T1000 (cell line): ENCODE measurements at regions not wholly inside any gene's neighbourhood (a gene's known extent, or its start where the extent isn't known, plus 50 kb on each side); places are given as distances from the start of the nearest gene placed in this dataset.
"Not testable (repeated sequence)": the region's sequence is repeated elsewhere in the genome, so short reads cannot be mapped to it uniquely, and the experiment has no call there.

Source experiments
- DNase-seq: peaks from one replicate; lab custom pipeline; 2025; ENCODE audit warnings: mixed read lengths; lab: John Stamatoyannopoulos, UW

DNA sequence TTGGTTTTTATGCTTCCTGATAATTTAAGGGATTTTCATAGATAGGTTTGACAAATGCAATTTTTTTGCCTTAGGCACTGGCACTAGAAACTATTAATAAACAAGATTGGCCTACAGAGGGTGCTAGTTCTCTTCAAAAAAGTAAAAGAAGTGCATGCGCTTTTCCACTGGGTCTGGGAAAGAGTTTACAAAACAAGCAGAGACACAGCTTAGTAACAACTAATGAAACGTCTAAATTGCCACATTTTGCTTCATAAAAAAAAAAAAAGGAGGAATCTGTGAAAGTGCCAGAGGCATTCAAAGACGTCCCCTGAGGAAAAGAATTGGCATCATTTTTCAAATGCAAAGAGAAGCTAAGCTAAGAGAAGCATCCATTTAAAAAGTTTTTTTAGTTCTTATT, 58.3 kb upstream of the EEA1 start:
- no peak for DNase-seq

DNA sequence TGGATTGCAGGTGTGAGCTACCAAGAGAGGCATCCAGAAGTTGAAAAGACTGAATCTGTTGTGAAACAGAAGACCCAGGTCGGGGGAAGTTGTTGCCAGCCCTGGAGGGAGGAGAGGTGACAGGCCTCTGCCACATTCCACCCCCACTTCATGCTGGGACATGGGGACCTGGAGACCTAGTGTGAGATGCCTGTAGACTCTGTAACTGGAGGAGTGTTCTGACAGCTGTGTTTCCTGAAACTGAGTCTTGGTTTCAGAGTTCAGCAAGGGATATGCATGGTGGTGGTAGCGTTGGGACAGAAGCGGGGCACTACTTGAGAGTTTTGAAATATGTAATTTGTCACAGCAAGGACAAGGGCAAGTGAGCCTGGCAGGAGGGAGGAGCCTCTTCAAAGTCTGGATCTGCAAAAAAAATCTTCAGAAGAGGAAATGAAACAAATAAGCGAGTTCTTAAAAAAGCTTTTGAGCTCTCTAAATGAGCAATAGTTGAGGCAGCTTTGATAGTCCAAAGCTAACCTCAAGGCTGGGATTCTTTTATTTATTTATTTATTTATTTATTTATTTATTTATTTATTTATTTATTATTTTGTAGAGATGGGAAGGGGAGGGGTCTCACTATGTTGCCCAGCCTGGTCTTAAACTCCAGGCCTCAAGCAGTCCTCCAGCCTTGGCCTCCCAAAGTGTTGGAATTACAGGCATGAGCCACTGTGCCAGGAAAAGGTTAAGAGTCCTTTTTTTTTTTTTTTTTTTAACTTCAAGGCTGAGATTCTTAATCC, 58.9 kb upstream of the EEA1 start:
- DNase-seq, result no peak

DNA sequence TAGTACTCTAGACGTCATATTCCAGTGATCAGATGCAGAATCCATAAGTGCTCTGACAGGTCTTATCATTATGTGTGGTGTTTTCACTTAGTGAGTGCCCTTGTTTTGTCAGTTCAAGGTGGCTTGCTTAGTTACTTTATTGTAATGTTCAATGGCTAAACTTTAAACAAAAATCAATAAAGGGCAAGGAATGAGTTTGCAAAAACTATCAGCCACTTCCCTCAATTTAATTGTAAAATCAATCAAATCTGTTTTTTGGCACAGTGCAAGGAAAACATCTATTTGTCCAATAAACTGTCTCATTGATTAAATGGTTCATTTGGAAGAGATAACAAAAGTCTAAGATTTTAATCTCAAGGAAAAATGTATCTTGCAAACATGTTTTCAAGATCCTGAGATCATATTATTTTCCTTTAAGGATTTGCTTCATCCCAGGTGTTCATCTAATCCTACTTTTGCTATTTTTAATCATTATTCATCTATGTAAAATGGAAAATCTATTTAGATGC, 59.6 kb upstream of the EEA1 start:
- no peak for DNase-seq

DNA sequence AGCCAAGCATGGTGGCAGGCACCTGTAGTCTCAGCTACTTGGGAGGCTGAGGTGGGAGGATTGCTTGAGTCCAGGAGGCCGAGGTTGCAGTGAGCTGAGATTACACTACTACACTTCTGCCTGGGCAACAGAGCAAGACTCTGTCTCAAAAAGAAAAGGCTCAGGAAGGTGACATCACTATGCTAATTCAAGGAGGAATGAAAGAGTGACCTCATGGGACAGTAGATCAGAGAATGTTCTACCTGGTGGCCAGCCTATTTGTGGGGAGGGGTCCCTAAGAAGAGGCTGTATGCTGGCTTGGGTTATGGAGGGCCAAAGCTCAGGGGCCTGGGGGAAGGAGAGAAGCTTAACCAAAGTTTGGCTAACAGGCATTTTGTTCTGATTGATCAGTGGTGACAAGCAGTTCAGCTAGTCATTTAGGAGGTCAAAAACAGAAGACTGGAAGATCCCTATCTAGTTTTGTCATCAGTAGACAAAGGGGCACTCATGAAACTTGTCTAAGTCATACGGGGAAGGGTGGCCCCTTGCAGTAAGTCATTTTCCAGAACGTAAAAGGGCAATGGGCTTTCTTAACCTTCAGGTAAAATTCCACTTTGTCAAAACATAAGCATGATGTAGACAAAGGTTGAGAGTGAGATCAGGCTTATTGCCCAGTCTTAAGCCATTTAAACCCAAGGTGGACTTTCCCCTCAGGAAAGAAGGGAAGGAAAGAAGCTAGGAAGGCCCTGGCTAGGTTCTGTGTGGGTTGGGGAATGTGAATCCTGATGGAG, 60.8 kb upstream of the EEA1 start:
- DNase-seq, result no peak

DNA sequence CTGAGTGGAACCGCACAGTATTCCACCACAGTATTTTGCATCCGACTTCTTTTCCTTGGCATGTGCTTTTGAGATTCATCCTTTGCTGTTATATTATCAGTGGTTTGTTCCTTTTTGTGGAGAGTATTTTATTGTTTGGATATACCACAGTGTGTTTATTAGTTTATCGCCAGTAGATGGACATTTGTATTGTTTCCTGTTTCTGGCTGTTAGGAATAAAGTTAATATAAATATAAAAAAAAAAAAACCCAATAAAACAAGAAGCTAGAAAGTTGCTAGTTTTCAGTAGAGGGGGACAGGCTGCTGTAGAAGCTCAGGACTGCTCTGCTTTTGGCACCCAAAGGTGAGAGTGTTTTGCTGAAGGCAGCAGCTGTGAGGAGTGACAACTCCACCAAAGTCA, 62.0 kb upstream of the EEA1 start:
- DNase-seq, result no peak

DNA sequence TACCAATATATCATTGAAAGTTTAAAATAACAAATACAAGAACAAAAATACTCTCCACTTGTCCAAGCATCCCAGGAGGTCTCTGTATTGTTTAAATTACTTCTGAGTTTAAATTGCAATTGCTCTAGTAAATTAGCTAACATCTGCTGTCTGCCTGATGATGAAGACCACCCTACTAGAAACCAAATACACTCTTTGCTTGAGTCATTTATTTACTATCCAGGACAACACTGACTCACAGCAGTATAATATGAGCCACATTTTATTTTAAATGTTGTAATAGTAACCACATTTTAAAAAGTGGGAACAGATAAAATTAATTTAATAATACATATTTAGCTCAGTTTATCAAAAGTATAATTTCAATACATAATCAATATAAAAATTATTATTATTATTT, 62.9 kb upstream of the EEA1 start:
- DNase-seq, result no peak

DNA sequence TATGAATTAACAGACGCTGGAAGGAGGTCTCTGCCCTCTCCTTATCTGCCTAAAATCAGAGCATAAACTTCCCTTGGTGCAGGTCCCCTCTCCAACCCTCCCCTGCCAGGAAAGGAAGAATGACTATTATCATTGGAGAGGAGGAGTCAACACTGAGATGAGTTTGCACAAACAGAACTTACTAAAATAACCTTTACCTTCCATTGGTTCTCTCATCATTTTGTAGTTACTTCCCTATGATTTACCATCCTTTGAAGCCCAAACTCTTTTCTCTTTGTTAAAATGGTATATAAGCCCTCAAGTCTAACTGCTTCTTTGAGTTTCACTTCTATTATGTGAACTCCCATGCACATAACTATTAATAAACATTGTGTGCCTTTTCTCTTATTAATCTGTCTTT, 64.2 kb upstream of the EEA1 start:
- no peak for DNase-seq

DNA sequence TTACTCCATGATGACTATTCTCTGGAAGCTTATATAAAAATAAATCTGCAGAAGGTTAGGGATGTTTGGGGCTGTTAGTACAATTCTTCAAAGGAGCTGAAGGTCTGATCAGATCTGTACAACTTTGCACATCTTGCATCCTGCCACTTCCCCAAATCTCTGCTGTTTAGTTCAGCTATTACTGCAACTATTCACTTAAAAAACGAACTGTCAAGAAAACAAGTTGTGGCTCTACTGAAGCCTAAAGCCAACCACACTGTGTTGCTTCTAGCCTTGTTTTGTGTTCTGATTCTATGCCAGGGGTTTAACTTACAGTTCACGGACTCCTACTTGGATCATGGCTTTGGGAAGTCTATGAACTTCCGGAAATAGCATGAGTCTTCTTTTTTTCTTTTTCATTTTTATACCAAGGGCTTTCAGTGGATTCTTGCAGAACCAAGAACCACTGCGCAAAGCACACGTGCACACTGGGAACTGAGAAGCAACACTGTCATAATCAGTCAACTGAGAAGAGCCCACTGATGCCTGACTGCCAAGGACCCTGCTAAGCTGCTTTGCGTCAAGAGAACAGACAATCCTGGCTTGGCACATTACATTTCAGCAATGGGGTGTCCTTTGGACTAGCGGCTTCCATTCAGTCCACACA, 66.3 kb upstream of the EEA1 start:
- DNase-seq, result no peak

DNA sequence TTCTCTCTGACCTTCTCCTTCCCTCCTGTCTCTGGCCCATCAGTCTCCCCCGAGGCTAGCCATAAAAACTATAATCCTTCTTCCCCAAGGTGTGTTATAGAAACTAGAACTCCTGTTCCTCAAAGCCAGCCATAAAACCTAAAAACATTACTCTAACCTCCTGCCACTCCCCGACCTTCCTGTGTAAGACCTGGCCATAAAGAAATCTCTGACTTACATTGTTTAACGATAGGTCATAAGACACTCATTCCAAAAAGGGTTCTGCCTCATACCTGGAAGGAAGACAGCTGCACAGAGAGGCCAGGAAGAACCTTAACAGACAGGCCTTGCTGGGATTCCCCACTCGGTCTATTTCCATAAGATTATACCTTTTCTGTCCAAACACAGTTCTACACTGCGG, 70.9 kb upstream of the EEA1 start:
- DNase-seq, result no peak

DNA sequence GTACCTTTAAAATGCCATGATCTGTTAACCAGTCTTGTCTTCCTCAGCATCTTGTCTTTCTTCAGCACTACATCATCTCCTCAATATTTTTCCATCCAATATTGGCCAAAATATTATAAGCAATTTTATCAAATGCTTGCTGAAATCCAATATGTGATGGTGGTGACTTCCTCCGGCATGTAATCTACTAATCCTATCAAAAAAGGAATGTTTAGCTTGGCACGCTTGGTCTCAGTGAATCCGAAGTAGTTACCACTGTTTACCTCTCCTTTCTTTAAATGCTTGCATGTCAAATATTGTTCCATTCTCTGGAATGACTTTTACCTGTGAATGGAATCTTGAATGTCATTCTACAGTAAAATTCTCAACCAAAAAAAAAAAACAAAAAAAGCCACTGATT, 72.3 kb upstream of the EEA1 start:
- DNase-seq, result no peak

DNA sequence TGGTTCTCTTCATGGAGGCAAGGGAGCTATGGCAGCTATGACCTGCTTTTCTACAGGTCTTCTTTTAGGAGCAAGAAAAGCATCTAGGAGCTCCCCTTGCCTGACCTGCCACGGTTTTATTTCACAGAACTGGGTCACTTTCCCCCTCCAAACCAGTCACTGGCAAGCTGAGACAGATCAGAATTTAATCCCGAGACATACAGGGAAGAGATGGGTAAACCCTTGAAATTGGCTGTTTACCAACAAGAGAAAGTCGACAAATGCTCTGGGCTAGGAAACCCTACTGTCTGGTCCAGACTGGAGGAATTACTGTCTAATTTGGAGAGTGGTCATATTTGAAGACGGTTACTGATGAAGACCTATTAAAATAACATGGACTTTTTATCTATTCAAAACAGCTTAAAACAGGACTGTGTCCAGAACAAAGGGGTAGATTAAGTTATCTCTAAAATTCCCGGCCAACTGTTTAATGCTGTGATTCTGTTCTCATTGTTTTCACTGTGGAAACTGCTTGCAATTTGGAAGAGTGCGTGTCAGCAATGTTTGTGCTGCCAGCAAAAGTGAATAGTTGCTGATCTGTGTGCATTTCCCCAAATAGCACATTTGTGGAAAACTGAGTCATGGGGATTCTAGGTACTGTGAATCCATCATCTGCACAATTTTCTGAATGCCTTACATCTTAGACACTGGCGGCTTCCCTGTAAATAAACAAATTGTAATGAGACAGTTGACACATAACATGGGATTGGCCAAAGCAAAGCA, 73.4 kb upstream of the EEA1 start:
- no peak for DNase-seq

DNA sequence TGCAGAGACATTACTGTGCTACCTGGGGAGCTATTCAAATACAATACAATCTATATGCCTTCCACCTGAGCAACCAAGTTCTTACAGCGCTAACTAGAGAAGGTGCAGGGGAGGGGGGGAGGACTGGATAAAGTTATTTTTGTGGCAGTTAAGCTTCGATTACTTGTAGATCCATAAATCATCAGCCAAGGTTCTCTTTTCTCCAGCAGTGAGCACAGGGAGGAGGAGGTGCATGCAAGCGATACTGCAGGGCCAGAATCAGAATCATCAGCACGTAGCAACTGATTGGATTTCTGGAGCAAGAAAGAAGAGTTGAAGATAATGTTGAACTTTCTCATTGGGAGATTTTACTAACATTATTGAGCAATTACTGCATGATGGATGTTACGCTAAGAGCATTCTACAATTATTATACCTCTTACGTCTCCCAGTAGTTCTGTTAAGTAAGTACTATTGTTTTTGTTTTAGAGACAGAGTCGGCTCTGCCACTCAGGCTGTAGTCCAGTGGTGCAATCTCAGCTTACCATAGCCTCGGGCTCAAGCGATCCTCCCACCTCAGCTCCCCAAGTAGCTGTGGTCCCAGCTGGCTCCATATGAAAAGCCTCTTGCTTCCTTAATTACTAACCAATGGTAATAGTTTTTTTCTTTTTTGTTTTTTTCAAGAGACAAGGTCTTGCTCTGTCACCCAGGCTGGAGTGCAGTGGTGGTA, 74.6 kb upstream of the EEA1 start:
- DNase-seq, result no peak

DNA sequence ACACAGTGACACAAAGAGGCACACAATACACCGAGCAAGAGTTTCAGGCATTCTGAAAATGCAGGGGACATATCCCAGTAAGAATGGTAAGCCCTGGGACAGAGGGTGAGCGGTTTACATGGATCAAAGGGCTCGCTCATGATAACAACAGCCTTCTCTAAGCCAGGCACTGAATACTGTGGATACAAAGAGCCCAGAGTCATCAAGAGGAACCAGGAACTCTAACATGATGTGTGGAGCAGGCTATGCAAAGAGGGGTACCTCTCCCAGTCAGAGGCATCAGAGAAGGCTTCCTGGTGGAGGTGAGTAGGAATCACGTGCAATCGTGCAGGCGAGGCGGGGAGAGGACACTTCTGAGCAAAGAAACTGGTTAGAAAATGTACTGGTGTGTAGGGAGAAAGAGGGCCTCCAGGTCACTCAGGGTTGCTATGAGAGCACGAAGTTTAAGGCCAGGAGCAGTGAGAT, 76.9 kb upstream of the EEA1 start:
- no peak for DNase-seq

DNA sequence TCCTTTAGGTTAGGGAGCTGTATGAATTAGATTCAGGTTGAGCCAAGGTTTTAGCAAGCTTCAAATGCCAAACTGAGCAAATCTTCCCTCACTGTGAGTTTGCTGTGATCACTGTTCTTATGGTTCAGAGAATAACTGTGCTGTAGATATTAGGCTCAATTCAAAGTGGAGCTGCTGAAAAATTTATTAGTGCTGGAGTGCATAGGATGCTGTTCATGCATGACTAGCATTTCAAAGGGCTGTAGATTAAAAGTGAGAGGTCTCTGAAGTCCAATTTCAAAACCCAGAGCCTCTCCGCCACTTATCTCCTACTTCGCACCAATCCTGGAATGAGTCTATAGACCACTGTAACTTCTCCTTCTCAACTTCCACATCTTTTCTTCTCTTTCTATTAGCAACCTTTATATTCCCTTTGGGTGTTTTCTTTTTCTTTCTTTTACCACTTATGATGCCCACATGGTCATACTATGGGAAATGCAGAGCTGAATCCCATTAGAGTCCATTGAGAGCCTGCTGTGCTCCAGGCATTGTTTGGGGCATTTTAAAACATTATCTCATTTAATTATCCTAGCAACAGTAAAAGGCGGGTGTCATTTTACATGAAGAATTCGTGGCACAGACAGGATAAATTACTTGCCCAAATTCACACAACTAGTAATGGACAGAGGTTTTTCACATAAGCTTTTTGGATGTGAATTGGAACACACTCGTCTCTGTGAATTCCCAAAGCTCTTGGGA, 77.5 kb upstream of the EEA1 start:
- no peak for DNase-seq

DNA sequence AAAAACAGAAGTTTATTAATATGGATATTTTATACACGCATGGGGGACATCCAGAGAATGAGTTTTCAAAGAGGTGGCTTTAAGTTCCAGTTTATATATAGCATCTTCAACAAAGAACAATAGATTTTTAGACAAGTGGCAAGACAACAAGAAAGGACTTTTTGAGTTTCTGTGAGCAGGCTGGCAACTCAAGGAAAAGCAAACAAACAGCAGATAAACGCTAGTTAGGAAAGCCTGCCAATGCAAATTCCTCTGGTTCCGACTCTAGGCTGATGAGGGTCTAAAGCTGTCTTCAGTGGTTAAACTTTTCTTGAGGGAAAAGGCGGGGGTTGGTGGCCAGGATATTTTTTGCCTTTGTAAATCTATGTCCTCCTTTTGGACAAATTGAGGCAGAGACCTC, 78.4 kb upstream of the EEA1 start:
- no peak for DNase-seq

DNA sequence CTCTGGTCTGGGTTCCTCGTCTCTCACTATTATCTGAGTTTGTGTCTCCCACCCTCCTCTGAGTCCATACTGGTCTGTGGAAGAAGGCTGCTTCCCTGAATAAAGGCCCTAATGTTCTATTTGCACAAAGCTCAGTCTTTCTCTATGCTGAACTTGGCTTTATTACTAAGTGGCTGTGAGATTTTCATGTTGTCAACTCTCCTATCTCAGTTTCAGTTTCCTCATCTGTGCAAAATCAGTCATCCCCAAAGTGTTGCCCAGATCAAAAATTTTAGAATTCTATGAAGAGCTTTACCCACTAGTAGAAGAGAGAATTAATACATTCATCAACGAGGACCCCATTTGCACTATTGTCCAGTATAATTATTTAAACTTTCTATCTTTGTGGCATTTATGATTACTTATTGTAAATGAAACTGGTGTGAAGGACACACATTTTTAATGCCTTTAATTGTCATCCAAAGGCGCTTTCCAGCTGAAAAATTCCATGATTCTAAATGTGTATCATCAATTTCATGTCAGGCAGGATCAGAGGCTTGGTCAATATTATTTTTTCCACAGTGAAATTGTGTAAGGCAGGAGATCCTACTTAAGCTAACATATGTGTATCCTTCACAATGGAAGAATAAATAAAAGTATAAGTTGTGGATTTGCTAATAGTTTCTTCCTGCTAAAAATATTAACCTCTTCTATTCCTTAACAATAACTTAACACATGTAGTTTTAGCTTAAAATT, 79.1 kb upstream of the EEA1 start:
- no peak for DNase-seq

DNA sequence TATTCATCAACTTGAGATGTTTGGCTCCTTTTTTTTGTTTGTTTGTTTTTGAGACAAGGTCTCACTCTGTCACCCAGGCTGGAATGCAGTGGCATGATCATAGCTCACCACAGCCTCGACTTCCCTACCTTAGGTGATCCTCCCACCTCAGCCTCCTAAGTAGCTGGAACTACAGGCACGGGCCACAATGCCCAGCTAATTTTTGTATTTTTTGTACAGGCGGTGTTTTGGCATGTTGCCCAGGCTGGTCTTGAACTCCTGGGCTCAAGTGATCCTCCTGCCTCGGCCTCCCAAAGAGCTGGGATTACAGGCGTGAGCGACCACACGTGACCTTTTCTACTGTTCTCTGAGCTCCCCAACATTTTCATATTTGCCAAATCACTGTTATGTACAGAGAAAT, 79.8 kb upstream of the EEA1 start:
- DNase-seq, result not testable (repeated sequence)

DNA sequence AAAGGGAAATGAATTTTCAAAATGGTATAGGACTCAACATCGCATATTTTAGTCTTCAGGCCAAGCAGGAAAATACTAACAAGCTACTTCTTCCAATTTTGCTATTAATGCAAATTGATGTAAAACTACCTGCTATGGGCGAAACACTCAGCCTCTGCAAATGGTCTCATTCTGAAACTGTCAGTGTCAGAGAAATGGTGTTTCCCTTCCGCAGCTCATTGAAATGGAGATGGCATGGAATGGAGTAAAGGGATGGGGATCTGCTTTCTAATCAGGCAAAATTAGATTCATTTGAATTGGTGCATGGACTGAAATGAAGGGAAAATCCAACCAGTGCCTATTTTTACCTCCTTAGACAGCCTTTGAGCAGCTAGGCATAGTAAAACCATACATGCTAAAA, 80.4 kb upstream of the EEA1 start:
- DNase-seq, result no peak

DNA sequence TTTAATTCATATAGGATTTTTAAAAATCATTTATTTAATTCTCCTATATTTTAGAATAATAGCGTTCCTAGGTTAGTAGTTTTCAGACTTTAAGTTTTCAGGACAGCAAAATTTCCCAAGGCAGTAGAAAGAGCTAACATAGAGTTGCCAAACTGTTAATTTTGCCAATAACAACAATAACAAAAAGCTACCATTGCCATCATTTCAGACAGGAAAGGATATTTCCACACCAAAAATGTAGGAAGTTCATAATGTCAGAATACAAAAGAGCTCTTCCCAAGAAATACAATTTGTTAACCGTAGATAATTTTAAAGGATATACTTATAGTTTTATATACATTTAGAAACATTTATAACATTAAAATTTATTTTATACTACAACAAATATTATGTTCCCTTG, 81.4 kb upstream of the EEA1 start:
- no peak for DNase-seq

DNA sequence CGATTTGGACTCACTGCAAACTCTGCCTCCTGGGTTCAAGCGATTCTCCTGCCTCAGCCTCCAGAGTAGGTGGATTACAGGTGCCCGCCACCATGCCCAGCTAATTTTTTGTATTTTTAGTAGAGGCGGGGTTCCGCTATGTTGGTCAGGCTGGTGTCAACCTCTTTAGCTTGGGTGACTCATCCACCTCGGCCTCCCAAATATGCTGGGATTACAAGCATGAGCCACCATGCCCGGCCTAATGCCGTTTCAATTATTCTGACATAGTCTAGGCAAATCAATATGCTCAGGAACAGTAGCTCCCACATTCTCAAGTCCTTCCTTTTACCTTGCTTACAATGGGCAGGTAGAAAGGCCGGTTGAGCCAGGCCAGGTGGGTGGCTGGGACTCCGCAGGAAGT, 82.0 kb upstream of the EEA1 start:
- DNase-seq, result no peak
